A673 (cell line): ENCODE measurements at regions not wholly inside any gene's neighbourhood (a gene's known extent, or its start where the extent isn't known, plus 50 kb on each side); places are given as distances from the start of the nearest gene placed in this dataset.

Experiments used
- BruUV-seq: library from RNA; stranded (reverse); fragments of 400-500 nt; replicated peaks from 2 replicates; lab custom pipeline; 2021; lab: Mats Ljungman, UMichigan
- CTCF ChIA-PET: fragments of 300-600 bp; sonication (Branson Sonifier 250); formaldehyde crosslinking; loops from one replicate; lab custom pipeline; 2022; ENCODE audit warnings: antibody characterized with exemption; lab: Charles Lee
- POLR2A ChIA-PET: fragments of 300-600 bp; sonication (Branson Sonifier 250); formaldehyde crosslinking; loops from one replicate; lab custom pipeline; 2022; ENCODE audit warnings: antibody characterized with exemption; ENCODE audit not compliant: low non-redundant PET; lab: Charles Lee
- DNase-seq: peaks from one replicate; pipeline ENCODE4 v3.0.0-alpha.2; 2015; ENCODE audit warnings: low spot score
- H3K27ac ChIP-seq: fragments of 200-600 bp; sonication (generic); 2 replicates; pipeline ENCODE4 v1.5.1; 2016; ENCODE audit warnings: mixed run types, low read depth, mild to moderate bottlenecking, mixed read lengths, antibody characterized with exemption, low read length; ENCODE audit not compliant: poor library complexity, severe bottlenecking
- H3K27me3 ChIP-seq: fragments of 200-600 bp; sonication (generic); replicated peaks from 2 replicates; pipeline ENCODE4 v1.6.1; 2017; ENCODE audit warnings: mixed run types, low read depth, mild to moderate bottlenecking, mixed read lengths, antibody characterized with exemption, low read length; ENCODE audit not compliant: insufficient read depth, poor library complexity
- H3K36me3 ChIP-seq: fragments of 200-600 bp; sonication (generic); 2 replicates; pipeline ENCODE4 v1.6.1; 2016; ENCODE audit warnings: mixed run types, mild to moderate bottlenecking, mixed read lengths, antibody characterized with exemption, low read length; ENCODE audit not compliant: insufficient read depth, poor library complexity, severe bottlenecking
- H3K4me1 ChIP-seq: fragments of 200-600 bp; sonication (generic); 2 replicates; pipeline ENCODE4 v1.6.1; 2017; ENCODE audit warnings: mixed run types, mild to moderate bottlenecking, mixed read lengths, antibody characterized with exemption, low read length; ENCODE audit not compliant: insufficient read depth, poor library complexity, severe bottlenecking
- H3K4me3 ChIP-seq: fragments of 200-600 bp; sonication (generic); 2 replicates; pipeline ENCODE4 v1.5.1; 2016; ENCODE audit warnings: low read depth, mixed run types, mild to moderate bottlenecking, mixed read lengths, low read length; ENCODE audit not compliant: poor library complexity, severe bottlenecking
- H3K9me3 ChIP-seq: fragments of 200-600 bp; sonication (generic); 2 replicates; pipeline ENCODE4 v1.6.1; 2016; ENCODE audit warnings: mixed run types, low read depth, mild to moderate bottlenecking, mixed read lengths, antibody characterized with exemption, low read length; ENCODE audit not compliant: poor library complexity, severe bottlenecking
- CTCF ChIP-seq: fragments of 300-800, 200-600 bp; sonication (generic); conservative IDR thresholded peaks from 2 replicates; pipeline ENCODE4 v1.5.1; 2017; ENCODE audit warnings: low read depth, mild to moderate bottlenecking, antibody characterized with exemption, low read length, moderate library complexity, mixed read lengths
- EZH2 ChIP-seq: fragments of 200-600 bp; sonication (generic); IDR thresholded peaks from 2 replicates; pipeline ENCODE4 v1.6.1; 2017; ENCODE audit warnings: borderline replicate concordance, low read depth, mild to moderate bottlenecking, mixed read lengths, antibody characterized with exemption, low read length; ENCODE audit not compliant: poor library complexity, severe bottlenecking
- intact Hi-C: fragments of 100-400 bp; cut with micrococcal nuclease; formaldehyde crosslinking; loops from one replicate; pipeline ENCODE4 v1.10.0; 2022; ENCODE audit not compliant: unreplicated experiment

GRCh38 chr5:163659568-163659902, 154.1 kb downstream of the MAT2B start:
- ChIA-PET CTCF (no interaction called here), POLR2A (no interaction called here)
- intact Hi-C loops, result no loop called here
- Histone ChIP-seq H3K4me3 (no peak overlapping the region), H3K27ac (no peak overlapping the region), H3K36me3 (no peaks in the 10 kb centered on the region), H3K9me3 (no peaks in the 10 kb centered on the region), H3K4me1 (no peaks in the 10 kb centered on the region), H3K27me3 (peaks cover 37% of the 10 kb centered on the region)
- BruUV-seq, result no TSS peak
- TF ChIP-seq EZH2 (no peak), CTCF (no peak)
- no peak for DNase-seq

GRCh38 chr5:163660486-163660885, 155.1 kb downstream of the MAT2B start:
- TF ChIP-seq EZH2 (no peak), CTCF (no peak)
- intact Hi-C loops, result no loop called here
- DNase-seq, result no peak
- ChIA-PET CTCF (no interaction called here), POLR2A (no interaction called here)
- Histone ChIP-seq H3K4me1 (no peaks in the 10 kb centered on the region), H3K36me3 (no peaks in the 10 kb centered on the region), H3K9me3 (no peaks in the 10 kb centered on the region), H3K4me3 (no peak overlapping the region), H3K27ac (no peak overlapping the region), H3K27me3 (peaks cover 37% of the 10 kb centered on the region)
- BruUV-seq, result no TSS peak

GRCh38 chr5:163661360-163661759, 155.9 kb downstream of the MAT2B start:
- no peaks in the 10 kb centered on the region for H3K36me3 ChIP-seq
- TF ChIP-seq EZH2 (no peak), CTCF (no peak)
- no TSS peak for BruUV-seq

More at GRCh38 chr5:163661360-163661759, 155.9 kb downstream of the MAT2B start:
- POLR2A ChIA-PET, result no interaction called here
- H3K4me3 ChIP-seq, result no peak overlapping the region
- no peak for DNase-seq
- CTCF ChIA-PET, result no interaction called here
- H3K27me3 ChIP-seq, result peaks cover 37% of the 10 kb centered on the region
- intact Hi-C loops, result no loop called here
- no peak overlapping the region for H3K27ac ChIP-seq
- H3K4me1 ChIP-seq, result no peaks in the 10 kb centered on the region
- H3K9me3 ChIP-seq, result no peaks in the 10 kb centered on the region
